Sigmoid colon (tissue), 6 donors: ENCODE measurements at regions not wholly inside any gene's neighbourhood (a gene's known extent, or its start where the extent isn't known, plus 50 kb on each side); places are given as distances from the start of the nearest gene placed in this dataset.

Experiments
- DNase-seq: peaks from one replicate; pipeline ENCODE4 v3.0.0-alpha.2; 2019
- H3K27ac ChIP-seq, 4 donors: fragments of 200-600 bp; sonication (generic); one replicate each; pipeline ENCODE4 v1.5.1; 2016 to 2019; ENCODE audit warnings: mild to moderate bottlenecking in 1 of 4
- H3K27me3 ChIP-seq, 3 donors: fragments of 200-600 bp; sonication (generic); one replicate each; pipeline ENCODE4 v1.5.1; 2019; ENCODE audit warnings: mild to moderate bottlenecking in 1 of 3
- H3K36me3 ChIP-seq, 4 donors: fragments of 200-600 bp; sonication (generic); one replicate each; pipeline ENCODE4 v1.5.1; 2016 to 2019
- H3K4me1 ChIP-seq, 4 donors: fragments of 200-600 bp; sonication (generic); one replicate each; pipeline ENCODE4 v1.5.1; 2017 to 2019
- H3K4me3 ChIP-seq, 4 donors: fragments of 200-600 bp; sonication (generic); one replicate each; pipeline ENCODE4 v1.5.1; 2017 to 2019; ENCODE audit warnings: mild to moderate bottlenecking in 2 of 4, moderate library complexity in 1 of 4
- H3K9me3 ChIP-seq, 4 donors: fragments of 200-600 bp in 3 of 4; sonication (generic) in 3 of 4; one replicate each; pipeline versions ENCODE4 v1.5.1 to v1.6.1; 2013 to 2019
- EP300 ChIP-seq, 4 donors: sonication (generic); formaldehyde crosslinking; IDR thresholded peaks; one replicate each; pipeline ENCODE4 v1.6.1; 2017; ENCODE audit warnings: antibody characterized with exemption in 4 of 4
- POLR2A ChIP-seq, 2 donors: fragments of 450-650 bp; IDR thresholded peaks; one replicate each; pipeline ENCODE4 v1.6.1; 2016; ENCODE audit warnings: antibody characterized with exemption in 2 of 2, mild to moderate bottlenecking in 2 of 2, moderate library complexity in 2 of 2
- POLR2AphosphoS5 ChIP-seq, 4 donors: sonication (generic); formaldehyde crosslinking; IDR thresholded peaks; one replicate each; pipeline ENCODE4 v1.6.1; 2017; ENCODE audit warnings: antibody characterized with exemption in 4 of 4
- WGBS, 2 donors: extraction: QIAGEN DNeasy Blood & Tissue Kit; methylation state at CpG; one replicate each; pipeline ENCODE4 v1.1.7; 2013; 5-methylcytosine and 5-hydroxymethylcytosine counted together
- intact Hi-C: fragments of 100-400 bp; cut with DNase I; formaldehyde crosslinking; loops from one replicate; pipeline ENCODE4 v1.15.1; 2023
- TF ChIP-seq, protein P1 (sequence below), 4 experiments: fragments of 450-650 bp in 3 of 4; fragments of 200-600 bp in 1 of 4; IDR thresholded peaks; one replicate each; pipeline ENCODE4 v1.5.1; 2016 to 2019; ENCODE audit warnings: antibody characterized with exemption in 4 of 4, mild to moderate bottlenecking in 3 of 4, moderate library complexity in 2 of 4
- donor health status: healthy with polysubstance abuse.
- donor health status: healthy.

DNA sequence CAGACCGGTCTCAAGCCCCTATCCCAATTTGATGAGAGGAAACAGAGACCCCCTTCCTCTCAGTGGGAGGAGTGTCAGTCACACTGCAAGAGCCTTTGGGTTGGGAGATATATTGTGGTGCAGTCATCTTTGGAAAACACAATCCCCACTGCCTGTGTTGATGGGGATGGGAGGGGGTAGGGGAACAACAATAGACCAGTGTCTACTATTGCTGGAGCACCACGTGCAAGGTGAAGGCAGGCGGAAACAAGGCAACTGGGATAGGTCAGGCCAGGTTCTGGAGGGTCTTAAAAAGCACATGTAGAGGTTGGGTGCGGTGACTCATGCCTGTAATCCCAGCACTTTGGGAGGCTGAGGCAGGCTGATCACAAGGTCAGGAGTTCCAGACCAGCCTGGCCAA is 127.9 kb downstream of the ZFP36L2 start:
- no peak overlapping the region for H3K27ac ChIP-seq
- DNase-seq: peak; percentile 34
- no peak for TF ChIP-seq POLR2A (IDR thresholded peaks at IDR 0.05)
- TF ChIP-seq, protein P1, sequence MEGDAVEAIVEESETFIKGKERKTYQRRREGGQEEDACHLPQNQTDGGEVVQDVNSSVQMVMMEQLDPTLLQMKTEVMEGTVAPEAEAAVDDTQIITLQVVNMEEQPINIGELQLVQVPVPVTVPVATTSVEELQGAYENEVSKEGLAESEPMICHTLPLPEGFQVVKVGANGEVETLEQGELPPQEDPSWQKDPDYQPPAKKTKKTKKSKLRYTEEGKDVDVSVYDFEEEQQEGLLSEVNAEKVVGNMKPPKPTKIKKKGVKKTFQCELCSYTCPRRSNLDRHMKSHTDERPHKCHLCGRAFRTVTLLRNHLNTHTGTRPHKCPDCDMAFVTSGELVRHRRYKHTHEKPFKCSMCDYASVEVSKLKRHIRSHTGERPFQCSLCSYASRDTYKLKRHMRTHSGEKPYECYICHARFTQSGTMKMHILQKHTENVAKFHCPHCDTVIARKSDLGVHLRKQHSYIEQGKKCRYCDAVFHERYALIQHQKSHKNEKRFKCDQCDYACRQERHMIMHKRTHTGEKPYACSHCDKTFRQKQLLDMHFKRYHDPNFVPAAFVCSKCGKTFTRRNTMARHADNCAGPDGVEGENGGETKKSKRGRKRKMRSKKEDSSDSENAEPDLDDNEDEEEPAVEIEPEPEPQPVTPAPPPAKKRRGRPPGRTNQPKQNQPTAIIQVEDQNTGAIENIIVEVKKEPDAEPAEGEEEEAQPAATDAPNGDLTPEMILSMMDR (IDR thresholded peaks at IDR 0.05): no peak
- no peak for TF ChIP-seq EP300 (IDR thresholded peaks at IDR 0.05)
- no peak for TF ChIP-seq POLR2AphosphoS5 (IDR thresholded peaks at IDR 0.05)
- no peaks in the 10 kb centered on the region for H3K9me3 ChIP-seq
- intact Hi-C loops: no loop called here
- H3K27me3 ChIP-seq: no peaks in the 10 kb centered on the region
- peaks cover 0 to 30% (median 12%) of the 10 kb centered on the region in 4 donors for H3K4me1 ChIP-seq
- H3K36me3 ChIP-seq: no peaks in the 10 kb centered on the region
- H3K4me3 ChIP-seq: no peak overlapping the region
- WGBS, 2 donors: 93 to 95% methylated on average over 4 of the region's 4 CpGs

DNA sequence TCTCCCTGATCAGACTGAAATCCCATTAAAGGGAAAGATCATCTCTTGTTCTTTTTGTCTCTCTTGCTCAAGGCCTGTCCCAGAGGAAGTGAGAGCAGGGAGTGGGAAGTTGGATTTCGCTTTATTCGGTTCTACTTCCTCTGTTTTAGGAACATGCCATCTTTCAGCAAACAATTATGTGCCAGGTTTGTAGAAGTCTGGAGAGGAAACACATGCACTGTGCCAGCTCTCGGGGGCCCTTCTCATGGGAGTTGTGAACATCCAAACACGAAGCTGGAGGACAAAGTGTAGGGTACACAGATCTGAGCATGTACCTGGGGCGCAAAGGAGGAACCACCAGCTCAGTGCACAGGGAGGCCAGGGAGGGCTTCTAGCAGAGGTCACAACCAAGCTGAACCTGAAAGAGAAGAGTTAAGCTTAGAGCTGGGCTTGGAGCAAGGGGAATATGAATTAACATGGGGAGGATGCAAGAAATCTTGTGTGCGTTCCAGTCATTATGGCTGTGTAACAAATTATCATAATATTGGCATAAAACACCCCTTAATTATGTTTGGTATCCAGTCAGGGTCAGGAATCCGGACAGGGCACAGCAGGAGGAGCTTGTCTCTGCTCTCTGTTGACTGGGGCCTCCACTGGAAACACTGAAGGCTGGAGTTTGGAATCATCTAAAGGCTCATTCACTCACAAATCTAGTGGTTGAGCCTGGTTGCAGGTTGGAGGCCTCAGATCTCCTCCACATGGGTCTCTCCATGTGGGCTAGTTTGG is 128.6 kb downstream of the ZFP36L2 start:
- Histone ChIP-seq H3K4me1 (peaks cover 0 to 25% (median 12%) of the 10 kb centered on the region in 4 donors), H3K36me3 (no peaks in the 10 kb centered on the region), H3K4me3 (no peak overlapping the region), H3K27ac (peak overlapping the region in 1 of 4 donors; percentile 6), H3K27me3 (no peaks in the 10 kb centered on the region), H3K9me3 (no peaks in the 10 kb centered on the region)
- peak; percentile 47 for DNase-seq
- intact Hi-C loops: no loop called here
- WGBS, 2 donors: 63 to 71% methylated on average over 7 of the region's 7 CpGs
- TF ChIP-seq, protein P1 (IDR thresholded peaks at IDR 0.05): no peak
- TF ChIP-seq POLR2AphosphoS5 (IDR thresholded peaks at IDR 0.05) (no peak), POLR2A (IDR thresholded peaks at IDR 0.05) (no peak), EP300 (IDR thresholded peaks at IDR 0.05) (no peak)

DNA sequence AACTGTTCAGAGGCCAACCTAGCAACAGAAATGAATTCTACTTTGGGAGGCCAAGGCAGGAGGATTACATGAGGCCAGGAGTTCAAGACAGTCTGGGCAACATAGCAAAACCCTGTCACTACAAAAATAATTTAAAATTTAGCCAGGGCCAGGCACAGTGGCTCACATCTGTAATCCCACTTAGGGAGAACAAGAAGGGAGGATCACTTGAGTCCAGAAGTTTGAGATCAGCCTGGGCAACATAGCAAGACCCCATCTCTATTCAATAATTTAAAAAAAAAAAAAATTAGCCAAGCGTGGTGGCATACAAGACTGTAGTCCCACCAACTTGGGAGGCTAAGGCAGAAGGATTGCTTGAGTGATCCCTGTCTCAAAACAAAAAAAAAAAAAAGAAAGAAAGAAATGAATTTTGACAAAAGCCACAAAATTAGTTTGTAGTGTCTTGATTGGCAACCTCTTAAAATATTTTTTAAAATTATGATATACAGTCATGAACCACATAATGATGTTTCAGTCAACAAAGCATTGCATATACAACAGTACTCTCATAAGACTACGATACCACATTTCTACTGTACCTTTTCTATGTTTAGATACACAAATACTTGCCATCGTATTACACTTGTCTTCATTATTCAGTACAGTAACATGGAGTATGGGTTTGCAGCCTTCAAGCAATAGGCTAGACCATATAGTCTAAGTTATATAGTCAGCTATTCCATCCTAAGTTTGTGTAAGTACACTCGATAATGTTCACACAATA is 130.7 kb downstream of the ZFP36L2 start:
- Histone ChIP-seq H3K4me3 (no peak overlapping the region), H3K9me3 (peaks cover 0 to 3% (median 0%) of the 10 kb centered on the region in 4 donors), H3K36me3 (no peaks in the 10 kb centered on the region), H3K4me1 (peaks cover 0 to 5% (median 2%) of the 10 kb centered on the region in 4 donors), H3K27ac (no peak overlapping the region), H3K27me3 (no peaks in the 10 kb centered on the region)
- WGBS, 2 donors: 92 to 95% methylated on average over 4 of the region's 4 CpGs
- DNase-seq: no peak
- no peak for TF ChIP-seq EP300 (IDR thresholded peaks at IDR 0.05)
- no peak for TF ChIP-seq POLR2AphosphoS5 (IDR thresholded peaks at IDR 0.05)
- TF ChIP-seq, protein P1 (IDR thresholded peaks at IDR 0.05): no peak
- TF ChIP-seq POLR2A (IDR thresholded peaks at IDR 0.05): no peak
- intact Hi-C loops: no loop called here

DNA sequence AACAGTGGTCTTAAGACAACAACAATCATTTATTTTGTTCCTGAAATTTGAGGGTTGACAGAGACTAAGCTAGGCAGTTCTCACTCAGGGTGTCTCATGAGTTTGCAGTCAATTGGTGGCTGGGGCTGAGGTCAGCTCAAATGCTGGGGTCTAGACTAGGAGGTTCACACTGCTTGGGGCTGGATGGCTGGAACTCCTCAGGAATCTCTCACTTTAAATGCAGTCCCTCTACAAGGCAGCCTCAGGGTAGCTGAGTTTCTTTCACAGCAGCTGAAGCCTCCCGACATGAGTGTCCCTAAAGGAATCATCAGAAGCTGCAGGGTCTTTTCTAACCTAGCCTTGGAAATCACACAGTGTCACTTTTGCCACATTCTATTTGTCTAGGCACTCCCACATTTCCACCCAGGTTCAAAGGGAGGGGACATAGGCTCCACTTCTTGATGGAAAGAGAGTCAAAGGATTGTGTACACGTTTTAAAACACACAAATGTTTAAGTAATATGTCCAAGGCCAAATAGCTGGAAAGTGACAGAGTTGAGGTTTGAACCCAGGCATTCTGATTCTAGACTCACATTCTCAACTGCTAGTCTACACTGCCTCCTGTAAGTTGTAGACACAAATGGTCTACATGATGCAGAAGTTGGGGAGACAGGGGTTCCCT is 133.8 kb downstream of the ZFP36L2 start:
- intact Hi-C loops: no loop called here
- DNase-seq: no peak
- H3K27ac ChIP-seq: no peak overlapping the region
- WGBS, 2 donors: 36 to 63% methylated on average over 2 of the region's 2 CpGs
- no peaks in the 10 kb centered on the region for H3K27me3 ChIP-seq
- no peak overlapping the region for H3K4me3 ChIP-seq
- peaks cover 0 to 6% (median 2%) of the 10 kb centered on the region in 4 donors for H3K9me3 ChIP-seq
- H3K4me1 ChIP-seq: peaks cover 0 to 18% (median 12%) of the 10 kb centered on the region in 4 donors
- no peak for TF ChIP-seq POLR2AphosphoS5 (IDR thresholded peaks at IDR 0.05)
- TF ChIP-seq, protein P1 (IDR thresholded peaks at IDR 0.05): no peak
- no peaks in the 10 kb centered on the region for H3K36me3 ChIP-seq
